Naive thymus-derived CD8-positive, alpha-beta T cell (primary cell): ENCODE measurements at regions not wholly inside any gene's neighbourhood (a gene's known extent, or its start where the extent isn't known, plus 50 kb on each side); places are given as distances from the start of the nearest gene placed in this dataset.
"Not testable (repeated sequence)": the region's sequence is repeated elsewhere in the genome, so short reads cannot be mapped to it uniquely, and the experiment has no call there.

Source experiments
- ATAC-seq, 2 donors: fragments of 150-1000 bp; cut with Tn5 transposase in 1 of 2; sonication (Bioruptor Pico), chemical (Tn5 transposase) in 1 of 2; 1 replicate in 1 of 2; 2 replicates in 1 of 2; pipeline ENCODE4 v1.10.0; 2021; ENCODE audit warnings: mild to moderate bottlenecking in 2 of 2, moderate library complexity in 2 of 2
- POLR2A ChIA-PET: fragments of 350-600 bp; sonication (Branson Sonifier 250); formaldehyde crosslinking; loops from one replicate; lab custom pipeline; 2021; ENCODE audit warnings: antibody characterized with exemption; lab: Charles Lee
- DNase-seq, 10 donors: peaks; one replicate each; pipeline versions ENCODE4 v3.0.0 to v3.0.0-alpha.2; 2020 to 2022
- H3K27ac Mint-ChIP-seq, 10 donors: one replicate each; pipeline ENCODE4 v1.8.0; 2020 to 2022; ENCODE audit warnings: mild to moderate bottlenecking in 10 of 10, mixed read lengths in 10 of 10, moderate library complexity in 4 of 10, inconsistent platforms in 1 of 10
- H3K27me3 Mint-ChIP-seq, 5 donors: one replicate each; pipeline ENCODE4 v1.8.0; 2021 to 2022; ENCODE audit warnings: mixed read lengths in 5 of 5
- H3K36me3 Mint-ChIP-seq, 3 donors: one replicate each; pipeline ENCODE4 v1.8.0; 2020 to 2022; ENCODE audit warnings: mixed read lengths in 3 of 3, mild to moderate bottlenecking in 2 of 3, inconsistent platforms in 1 of 3
- H3K4me1 Mint-ChIP-seq, 4 donors: one replicate each; pipeline ENCODE4 v1.8.0; 2021 to 2022; ENCODE audit warnings: mixed read lengths in 4 of 4
- H3K4me3 Mint-ChIP-seq, 10 donors: one replicate each; pipeline ENCODE4 v1.8.0; 2020 to 2022; ENCODE audit warnings: mild to moderate bottlenecking in 10 of 10, mixed read lengths in 10 of 10, moderate library complexity in 6 of 10, inconsistent platforms in 1 of 10
- H3K9me3 Mint-ChIP-seq, 9 donors: one replicate each; pipeline ENCODE4 v1.8.0; 2020 to 2022; ENCODE audit warnings: mixed read lengths in 9 of 9, mild to moderate bottlenecking in 3 of 9, inconsistent platforms in 1 of 9, moderate library complexity in 1 of 9

- ATAC-seq (no peak), DNase-seq (no peak)
- Mint-ChIP-seq H3K27me3 (no peaks in the 10 kb centered on the region), H3K27ac (no peak overlapping the region), H3K36me3 (no peaks in the 10 kb centered on the region), H3K9me3 (peaks cover 0 to 3% (median 0%) of the 10 kb centered on the region in 9 donors), H3K4me1 (no peaks in the 10 kb centered on the region), H3K4me3 (no peak overlapping the region)
- POLR2A ChIA-PET = no interaction called here
These were observed 702.9 kb upstream of the ACVR2A start for GRCh38 chr2:147141930-147142329.

- H3K27me3 Mint-ChIP-seq, H3K4me1 Mint-ChIP-seq, H3K9me3 Mint-ChIP-seq, POLR2A ChIA-PET, DNase-seq, H3K4me3 Mint-ChIP-seq, H3K27ac Mint-ChIP-seq, H3K36me3 Mint-ChIP-seq, ATAC-seq: not testable (repeated sequence)
These were observed 705.1 kb upstream of the ACVR2A start for GRCh38 chr2:147139732-147140131.

GRCh38 chr2:147137711-147138110 is 707.1 kb upstream of the ACVR2A start:
- peaks cover 0 to 3% (median 0%) of the 10 kb centered on the region in 9 donors for H3K9me3 Mint-ChIP-seq
- no peaks in the 10 kb centered on the region for H3K36me3 Mint-ChIP-seq
- H3K4me3 Mint-ChIP-seq = no peak overlapping the region
- peaks cover 0 to 10% (median 1%) of the 10 kb centered on the region in 5 donors for H3K27me3 Mint-ChIP-seq
- no peaks in the 10 kb centered on the region for H3K4me1 Mint-ChIP-seq
- ATAC-seq (no peak), DNase-seq (no peak)
- H3K27ac Mint-ChIP-seq = no peak overlapping the region
- POLR2A ChIA-PET = no interaction called here

- no peak for DNase-seq
- H3K27ac Mint-ChIP-seq = no peak overlapping the region
- ATAC-seq = no peak
- H3K27me3 Mint-ChIP-seq = peaks cover 0 to 20% (median 1%) of the 10 kb centered on the region in 5 donors
- peaks cover 0 to 3% (median 0%) of the 10 kb centered on the region in 9 donors for H3K9me3 Mint-ChIP-seq
- POLR2A ChIA-PET = no interaction called here
- no peaks in the 10 kb centered on the region for H3K4me1 Mint-ChIP-seq
- no peaks in the 10 kb centered on the region for H3K36me3 Mint-ChIP-seq
- H3K4me3 Mint-ChIP-seq = no peak overlapping the region
These were observed 709.5 kb upstream of the ACVR2A start for GRCh38 chr2:147135376-147135775.

- DNase-seq = no peak
- no peak for ATAC-seq
- Mint-ChIP-seq H3K27ac (no peak overlapping the region), H3K4me1 (no peaks in the 10 kb centered on the region), H3K9me3 (no peaks in the 10 kb centered on the region), H3K4me3 (no peak overlapping the region), H3K27me3 (peaks cover 0 to 29% (median 1%) of the 10 kb centered on the region in 5 donors), H3K36me3 (no peaks in the 10 kb centered on the region)
- POLR2A ChIA-PET = no interaction called here
These were observed 711.4 kb upstream of the ACVR2A start for GRCh38 chr2:147133286-147133908.

- DNase-seq (no peak), ATAC-seq (no peak)
- POLR2A ChIA-PET = no interaction called here
- no peak overlapping the region for H3K4me3 Mint-ChIP-seq
- no peaks in the 10 kb centered on the region for H3K4me1 Mint-ChIP-seq
- no peak overlapping the region for H3K27ac Mint-ChIP-seq
- peaks cover 0 to 3% (median 0%) of the 10 kb centered on the region in 3 donors for H3K36me3 Mint-ChIP-seq
- H3K9me3 Mint-ChIP-seq = peaks cover 0 to 14% (median 6%) of the 10 kb centered on the region in 9 donors
- H3K27me3 Mint-ChIP-seq = peaks cover 0 to 17% (median 1%) of the 10 kb centered on the region in 5 donors
These were observed 719.7 kb upstream of the ACVR2A start for GRCh38 chr2:147125145-147125544.

GRCh38 chr2:147122944-147123343 is 721.9 kb upstream of the ACVR2A start:
- Mint-ChIP-seq H3K4me3 (no peak overlapping the region), H3K27ac (no peak overlapping the region), H3K9me3 (peaks cover 0 to 14% (median 6%) of the 10 kb centered on the region in 9 donors), H3K36me3 (peaks cover 0 to 3% (median 0%) of the 10 kb centered on the region in 3 donors), H3K27me3 (peaks cover 0 to 9% (median 3%) of the 10 kb centered on the region in 5 donors), H3K4me1 (no peaks in the 10 kb centered on the region)
- POLR2A ChIA-PET = no interaction called here
- no peak for DNase-seq
- no peak for ATAC-seq

- Mint-ChIP-seq H3K4me3 (no peak overlapping the region), H3K9me3 (peaks cover 0 to 8% (median 3%) of the 10 kb centered on the region in 9 donors), H3K27ac (no peak overlapping the region), H3K27me3 (peaks cover 0 to 6% (median 0%) of the 10 kb centered on the region in 5 donors), H3K36me3 (no peaks in the 10 kb centered on the region), H3K4me1 (no peaks in the 10 kb centered on the region)
- ATAC-seq (no peak), DNase-seq (no peak)
- POLR2A ChIA-PET = no interaction called here
These were observed 733.9 kb upstream of the ACVR2A start for GRCh38 chr2:147110962-147111361.

- no peak overlapping the region for H3K4me3 Mint-ChIP-seq
- DNase-seq (no peak), ATAC-seq (no peak)
- no peak overlapping the region for H3K27ac Mint-ChIP-seq
- H3K36me3 Mint-ChIP-seq = no peaks in the 10 kb centered on the region
- H3K9me3 Mint-ChIP-seq = peaks cover 0 to 8% (median 3%) of the 10 kb centered on the region in 9 donors
- no peaks in the 10 kb centered on the region for H3K4me1 Mint-ChIP-seq
- H3K27me3 Mint-ChIP-seq = peaks cover 0 to 7% (median 0%) of the 10 kb centered on the region in 5 donors
- POLR2A ChIA-PET = no interaction called here
These were observed 734.5 kb upstream of the ACVR2A start for GRCh38 chr2:147110317-147110716.

GRCh38 chr2:147109291-147109690 is 735.5 kb upstream of the ACVR2A start:
- no peak overlapping the region for H3K27ac Mint-ChIP-seq
- H3K9me3 Mint-ChIP-seq = peaks cover 0 to 8% (median 3%) of the 10 kb centered on the region in 9 donors
- no peak overlapping the region for H3K4me3 Mint-ChIP-seq
- no peaks in the 10 kb centered on the region for H3K4me1 Mint-ChIP-seq
- POLR2A ChIA-PET = no interaction called here
- no peaks in the 10 kb centered on the region for H3K36me3 Mint-ChIP-seq
- peaks cover 0 to 8% (median 0%) of the 10 kb centered on the region in 5 donors for H3K27me3 Mint-ChIP-seq
- DNase-seq (no peak), ATAC-seq (no peak)

GRCh38 chr2:147108548-147108947 is 736.3 kb upstream of the ACVR2A start:
- H3K4me1 Mint-ChIP-seq = no peaks in the 10 kb centered on the region
- POLR2A ChIA-PET = no interaction called here

GRCh38 chr2:147101941-147102790 is 742.7 kb upstream of the ACVR2A start:
- peaks cover 0 to 18% (median 3%) of the 10 kb centered on the region in 5 donors for H3K27me3 Mint-ChIP-seq
- DNase-seq (no peak), ATAC-seq (no peak)
- H3K27ac Mint-ChIP-seq = no peak overlapping the region
- no peak overlapping the region for H3K4me3 Mint-ChIP-seq
- POLR2A ChIA-PET = no interaction called here
- H3K36me3 Mint-ChIP-seq = no peaks in the 10 kb centered on the region
- H3K4me1 Mint-ChIP-seq = no peaks in the 10 kb centered on the region
- H3K9me3 Mint-ChIP-seq = peaks cover 0 to 3% (median 0%) of the 10 kb centered on the region in 9 donors

More at GRCh38 chr2:147108548-147108947, 736.3 kb upstream of the ACVR2A start:
- H3K36me3 Mint-ChIP-seq = no peaks in the 10 kb centered on the region
- no peak overlapping the region for H3K27ac Mint-ChIP-seq
- DNase-seq (no peak), ATAC-seq (no peak)
- peaks cover 0 to 8% (median 0%) of the 10 kb centered on the region in 5 donors for H3K27me3 Mint-ChIP-seq
- peaks cover 0 to 8% (median 3%) of the 10 kb centered on the region in 9 donors for H3K9me3 Mint-ChIP-seq
- H3K4me3 Mint-ChIP-seq = no peak overlapping the region

- DNase-seq = no peak
- ATAC-seq = no peak
- H3K9me3 Mint-ChIP-seq = peaks cover 0 to 3% (median 0%) of the 10 kb centered on the region in 9 donors
- POLR2A ChIA-PET = no interaction called here
- no peaks in the 10 kb centered on the region for H3K36me3 Mint-ChIP-seq
- H3K27me3 Mint-ChIP-seq = peaks cover 0 to 12% (median 3%) of the 10 kb centered on the region in 5 donors
- H3K4me3 Mint-ChIP-seq = no peak overlapping the region
- no peak overlapping the region for H3K27ac Mint-ChIP-seq
- H3K4me1 Mint-ChIP-seq = no peaks in the 10 kb centered on the region
These were observed 744.3 kb upstream of the ACVR2A start for GRCh38 chr2:147100406-147101035.
